Occipital lobe (tissue), 1 donor: ENCODE measurements at regions not wholly inside any gene's neighbourhood (a gene's known extent, or its start where the extent isn't known, plus 50 kb on each side); places are given as distances from the start of the nearest gene placed in this dataset.
"Not testable (repeated sequence)": the region's sequence is repeated elsewhere in the genome, so short reads cannot be mapped to it uniquely, and the experiment has no call there.

ENCODE experiments used
- DNase-seq: peaks from one replicate; lab custom pipeline; 2025; lab: John Stamatoyannopoulos, UW

DNA sequence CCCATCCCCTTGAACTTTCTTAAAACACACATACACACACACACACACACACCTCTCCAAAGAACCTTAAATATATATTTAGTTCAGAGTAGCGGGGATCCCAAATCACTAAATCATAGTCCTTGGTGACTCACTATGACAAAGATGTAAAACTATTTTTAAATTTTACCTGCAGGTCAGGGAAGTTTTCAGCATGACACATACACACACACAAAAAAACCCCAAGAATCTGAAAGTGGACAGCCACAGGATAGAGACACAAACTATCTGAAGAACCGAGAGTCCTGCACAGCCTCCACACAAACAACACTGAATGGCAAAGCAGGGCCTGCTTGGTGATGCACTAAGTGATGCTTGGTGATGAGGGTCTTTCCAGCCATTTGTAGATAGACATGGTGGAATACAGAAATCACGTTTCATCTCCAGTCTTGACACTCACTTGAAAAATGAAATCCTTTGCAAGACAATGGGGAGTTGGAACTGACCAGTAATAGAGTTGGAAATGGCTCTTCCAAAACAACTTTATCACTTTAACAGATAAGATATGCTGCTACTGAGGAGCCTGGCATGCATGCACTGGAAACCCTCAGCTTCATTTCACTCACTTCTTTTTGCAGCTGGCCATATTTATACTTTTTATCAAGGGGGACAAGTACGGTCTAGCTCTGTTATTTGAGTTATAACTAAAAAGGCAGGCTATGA is 307.3 kb downstream of the RAPGEF2 start:
- no peak for DNase-seq

DNA sequence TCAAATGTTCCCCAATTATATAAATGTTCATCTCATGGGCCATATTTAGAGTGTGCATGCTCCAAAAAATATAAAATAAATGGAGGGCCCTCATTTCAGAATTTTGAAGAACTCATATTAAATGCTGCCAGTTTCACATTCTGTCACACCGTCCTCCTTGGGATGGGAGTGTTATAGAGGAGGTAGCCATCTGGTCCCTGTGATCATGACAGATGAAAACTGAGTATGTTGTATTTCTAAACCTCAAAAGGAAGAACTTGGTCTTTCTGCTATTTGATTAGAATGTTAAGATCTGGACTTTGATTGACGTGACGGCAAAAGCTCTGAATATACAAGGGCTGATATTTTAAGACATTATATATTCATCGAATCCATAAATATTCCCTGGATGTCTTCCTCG is 308.0 kb downstream of the RAPGEF2 start:
- DNase-seq = no peak

DNA sequence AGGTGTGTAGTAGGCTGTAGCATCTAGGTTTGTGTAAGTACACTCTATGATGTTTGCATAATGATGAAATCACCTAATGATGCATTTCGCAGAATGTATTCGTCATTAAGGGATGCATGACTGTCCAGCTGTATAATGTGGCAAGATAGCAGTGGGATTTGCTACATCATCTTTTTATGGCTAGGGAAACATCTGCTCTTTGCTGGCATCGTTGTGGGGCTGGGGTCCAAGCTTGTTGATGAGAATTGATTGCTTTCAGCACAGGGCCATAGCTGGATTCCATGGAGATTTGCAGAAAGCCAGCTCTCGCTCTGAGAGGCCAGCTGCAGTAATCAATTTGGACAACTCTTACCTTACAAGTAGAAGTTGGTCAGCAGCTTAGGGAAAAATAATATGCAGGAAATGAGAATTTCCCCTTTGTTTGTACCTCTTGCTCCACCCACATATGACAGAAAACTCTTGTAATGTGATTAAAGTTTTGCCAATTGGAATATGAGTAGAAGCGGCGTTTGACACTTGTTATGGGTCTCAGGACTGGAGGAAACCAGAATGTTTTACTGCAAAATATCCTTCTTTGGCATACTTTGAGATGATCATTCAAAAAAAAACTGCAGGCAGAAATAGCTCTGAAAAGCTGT is 310.5 kb downstream of the RAPGEF2 start:
- DNase-seq = no peak

DNA sequence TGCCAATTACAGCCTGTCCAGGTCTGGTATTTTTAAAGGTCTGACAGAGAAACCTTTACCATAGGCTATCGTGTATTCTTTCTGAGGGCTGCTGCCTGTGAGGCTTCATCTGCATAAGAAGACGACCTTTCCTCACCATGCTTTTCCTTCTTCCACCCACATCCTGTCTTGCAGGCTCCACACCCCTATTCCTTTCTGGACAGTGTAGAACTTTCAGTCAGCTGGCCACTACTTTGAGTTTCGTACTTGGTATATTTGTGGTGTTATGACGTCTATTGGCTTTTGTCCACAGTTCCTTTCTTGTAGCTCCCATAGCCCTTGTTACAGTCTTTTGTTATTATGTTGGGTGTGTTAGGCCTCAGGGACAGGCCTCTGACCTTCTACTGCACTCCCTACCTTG is 311.4 kb downstream of the RAPGEF2 start:
- no peak for DNase-seq

DNA sequence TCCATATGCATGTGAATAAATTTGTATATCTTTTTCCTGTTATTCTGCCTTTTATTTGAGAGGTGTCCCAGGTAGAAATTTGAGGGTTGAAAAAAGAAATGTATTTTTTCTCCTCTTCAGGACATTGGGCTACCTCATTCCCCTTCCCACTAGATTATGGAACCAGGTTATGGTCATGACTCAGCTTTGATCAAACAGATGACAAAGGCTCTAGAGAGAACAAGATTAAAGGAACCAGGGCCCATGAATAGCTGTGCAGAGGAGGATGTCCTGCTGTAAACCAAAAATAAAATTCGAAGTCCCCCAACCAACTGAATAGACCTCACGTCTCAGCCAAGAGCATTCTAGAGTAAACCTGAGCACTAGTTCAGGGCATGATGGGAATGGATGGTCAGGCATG is 313.2 kb downstream of the RAPGEF2 start:
- DNase-seq = no peak

DNA sequence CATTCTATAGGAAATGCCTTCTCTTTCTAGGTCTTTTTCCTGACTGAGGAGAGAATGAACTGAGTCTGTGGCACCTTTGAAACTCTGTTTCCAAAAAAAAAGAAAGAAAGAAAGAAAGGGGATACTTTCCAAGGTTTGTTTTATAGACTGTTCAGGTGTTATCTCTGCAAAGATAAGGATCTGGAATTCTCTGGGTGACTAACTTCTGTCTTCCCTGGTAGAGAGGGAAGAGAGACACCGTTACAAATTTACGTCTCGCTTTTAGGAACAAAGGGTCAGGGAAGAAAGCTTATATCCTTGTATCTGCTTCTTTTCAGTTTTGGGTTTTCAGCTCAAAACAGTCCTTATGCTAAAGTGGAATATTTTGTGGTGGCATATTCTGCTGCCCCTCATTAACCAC is 314.1 kb downstream of the RAPGEF2 start:
- DNase-seq = no peak

DNA sequence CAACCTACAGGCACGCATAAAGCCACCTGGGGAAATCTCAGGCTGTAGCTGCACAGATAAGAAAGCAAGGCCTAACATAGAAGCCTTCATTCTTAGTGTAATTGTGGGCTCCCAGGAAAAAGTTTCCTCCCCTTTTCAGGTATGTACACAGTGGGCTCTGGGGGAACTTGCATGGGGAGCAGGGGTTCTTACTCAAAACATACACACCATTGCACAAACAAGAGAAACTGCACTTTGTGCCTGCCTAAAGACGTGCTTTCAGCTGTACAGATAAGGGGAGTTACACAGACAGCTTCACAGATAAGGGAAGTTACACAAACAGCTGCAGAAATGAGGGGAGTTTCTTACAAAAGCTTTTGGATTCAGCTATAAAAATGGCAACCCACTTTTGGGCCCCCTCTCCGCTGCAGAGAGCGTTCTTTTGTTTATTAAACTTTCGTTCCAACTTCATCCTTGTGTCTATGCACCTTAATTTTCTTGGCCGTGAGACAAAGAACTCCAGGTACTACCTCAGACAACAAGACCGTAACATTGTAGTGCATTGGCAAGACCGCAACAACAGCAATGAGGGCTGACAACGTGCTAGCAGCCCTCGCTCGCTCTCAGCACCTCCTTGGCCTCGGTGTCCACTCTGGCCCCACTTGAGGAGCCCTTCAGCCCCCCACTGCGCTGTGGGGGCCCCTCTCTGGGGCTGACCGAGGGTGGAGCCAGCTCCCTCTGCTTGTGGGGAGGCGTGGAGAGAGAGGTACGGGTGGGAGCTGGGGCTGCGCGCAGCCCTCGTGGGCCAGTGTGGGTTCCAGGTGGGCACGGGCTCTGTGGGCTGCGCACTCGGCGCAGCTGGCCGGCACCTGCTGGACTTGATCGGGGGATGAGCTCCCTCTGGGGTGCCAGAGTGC is 317.5 kb downstream of the RAPGEF2 start:
- DNase-seq = no peak

DNA sequence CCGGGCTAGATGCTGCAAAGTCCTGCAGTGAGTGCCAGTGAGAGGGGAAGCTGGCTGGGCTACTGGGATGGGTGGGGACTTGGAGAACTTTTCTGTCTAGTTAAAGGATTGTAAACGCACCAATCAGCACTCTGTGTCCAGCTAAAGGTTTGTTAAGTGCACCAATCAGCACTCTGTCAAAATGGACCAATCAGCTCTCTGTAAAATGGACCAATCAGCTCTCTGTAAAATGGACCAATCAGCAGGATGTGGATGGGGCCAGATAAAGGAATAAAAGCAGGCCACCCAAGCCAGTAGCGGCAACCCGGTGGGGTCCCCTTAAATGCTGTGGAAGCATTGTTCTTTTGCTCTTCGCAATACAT is 318.2 kb downstream of the RAPGEF2 start:
- DNase-seq = not testable (repeated sequence)

DNA sequence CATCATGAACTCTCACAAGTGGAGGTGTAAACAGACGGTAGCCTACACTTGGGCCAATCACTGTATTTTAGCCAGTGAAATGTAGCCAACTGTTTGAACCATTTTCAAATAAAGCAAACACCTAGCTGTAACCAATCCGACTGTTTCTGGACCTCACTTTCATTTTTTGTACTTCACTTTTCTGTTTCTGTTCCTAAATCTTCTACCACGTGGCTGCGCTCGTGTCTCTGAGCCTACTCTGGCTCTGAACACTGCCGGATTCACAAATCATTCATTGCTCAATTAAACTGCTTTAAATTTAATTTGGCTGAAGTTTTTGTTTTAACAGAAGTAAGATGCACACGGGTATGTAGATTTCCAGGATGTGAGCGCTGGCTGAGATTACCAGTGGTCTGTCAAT is 319.1 kb downstream of the RAPGEF2 start:
- no peak for DNase-seq

DNA sequence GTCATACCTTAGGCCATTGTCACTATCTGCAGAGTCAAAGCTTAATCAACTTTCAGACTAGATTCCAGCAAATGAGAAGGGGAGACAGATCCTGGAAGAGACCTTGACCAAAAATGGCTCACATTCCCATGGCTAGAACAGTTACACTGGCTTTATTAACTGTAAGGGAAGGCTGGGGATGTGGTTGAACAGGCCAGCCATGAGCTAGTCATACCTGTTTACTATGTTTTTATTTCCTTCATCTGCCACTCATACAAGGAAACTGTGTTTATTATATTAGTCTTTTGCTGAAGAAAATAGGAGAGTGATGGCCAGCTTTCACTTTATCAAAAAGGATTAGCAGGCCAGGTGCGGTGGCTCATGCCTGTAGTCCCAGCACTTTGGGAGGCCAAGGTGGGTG is 319.7 kb downstream of the RAPGEF2 start:
- no peak for DNase-seq

DNA sequence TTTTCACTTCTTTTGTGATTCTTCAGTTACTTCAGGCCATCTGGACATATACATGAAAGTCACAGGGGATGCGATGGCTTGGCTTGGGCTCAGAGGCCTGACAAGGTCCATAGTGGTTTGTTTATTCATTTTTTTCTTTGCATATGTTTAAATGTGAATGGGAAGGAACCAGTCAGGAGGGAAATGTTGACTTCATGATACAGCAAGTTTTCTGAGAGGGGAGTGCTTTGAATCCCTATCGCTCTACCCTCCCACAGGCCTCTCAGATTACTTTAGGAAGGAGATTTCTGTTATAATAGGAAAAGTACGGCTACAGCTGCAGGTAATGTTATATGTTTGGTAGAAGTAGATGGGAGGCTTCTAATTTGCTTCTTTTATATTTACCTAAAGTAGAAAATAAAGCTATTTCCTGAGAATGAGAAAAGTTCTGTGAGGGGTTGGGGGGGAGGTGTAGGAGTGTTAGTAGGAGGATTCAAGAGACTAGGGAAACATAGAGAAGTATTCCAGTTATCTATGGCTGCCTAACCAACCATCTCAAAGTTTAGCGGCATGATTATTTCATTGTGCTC is 322.9 kb downstream of the RAPGEF2 start:
- no peak for DNase-seq

DNA sequence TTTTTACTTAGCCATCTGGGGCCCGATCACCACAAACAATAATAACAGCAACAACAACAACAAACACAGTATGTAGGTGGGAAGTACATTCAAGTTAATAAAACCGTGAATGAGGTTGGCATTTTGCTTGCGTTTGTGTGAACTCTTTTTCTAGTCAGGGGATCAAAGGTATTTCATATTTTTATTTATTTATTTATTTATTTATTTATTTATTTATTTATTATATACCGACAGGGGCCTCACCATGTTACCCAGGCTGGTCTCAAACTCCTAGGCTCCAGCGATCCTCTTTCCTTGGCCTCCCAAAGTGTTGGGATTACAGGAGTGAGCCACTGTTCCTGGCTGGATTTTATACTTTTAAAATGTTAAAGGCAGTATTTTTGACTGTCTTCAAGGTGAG is 325.4 kb downstream of the RAPGEF2 start:
- no peak for DNase-seq

DNA sequence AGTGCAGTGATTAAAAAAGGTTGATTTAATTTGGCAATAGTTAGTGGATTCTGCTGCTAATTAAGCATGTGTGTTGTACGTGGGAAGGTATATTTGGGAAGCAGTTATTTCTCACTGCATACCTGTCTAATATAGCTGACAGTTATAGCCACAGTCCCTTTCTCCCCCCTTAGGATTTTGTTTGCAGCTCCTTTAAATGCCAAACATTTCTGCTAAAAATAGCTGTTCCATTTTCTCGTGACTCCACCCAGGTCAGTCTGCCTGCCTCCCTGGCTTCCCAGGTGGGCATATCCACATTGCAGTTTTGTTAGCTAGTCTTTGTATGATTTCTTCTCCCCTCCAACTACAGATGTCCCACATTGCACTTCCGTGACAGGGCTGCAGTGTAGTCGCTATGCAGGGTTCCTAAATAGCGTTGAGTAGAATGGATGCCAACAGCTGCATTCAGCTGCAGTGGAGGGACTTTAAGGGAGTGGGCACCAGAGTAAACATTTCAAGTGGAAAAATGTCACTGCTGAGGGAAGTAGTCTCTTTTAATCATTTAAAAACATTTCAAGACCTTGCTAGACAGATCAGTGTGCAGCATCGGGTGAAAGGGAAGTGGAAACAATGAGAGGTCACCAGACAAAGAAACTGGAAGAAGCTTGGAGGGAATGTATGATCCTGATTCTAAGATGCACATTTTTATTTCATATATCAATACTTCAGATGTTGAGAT is 326.3 kb downstream of the RAPGEF2 start:
- DNase-seq = no peak

DNA sequence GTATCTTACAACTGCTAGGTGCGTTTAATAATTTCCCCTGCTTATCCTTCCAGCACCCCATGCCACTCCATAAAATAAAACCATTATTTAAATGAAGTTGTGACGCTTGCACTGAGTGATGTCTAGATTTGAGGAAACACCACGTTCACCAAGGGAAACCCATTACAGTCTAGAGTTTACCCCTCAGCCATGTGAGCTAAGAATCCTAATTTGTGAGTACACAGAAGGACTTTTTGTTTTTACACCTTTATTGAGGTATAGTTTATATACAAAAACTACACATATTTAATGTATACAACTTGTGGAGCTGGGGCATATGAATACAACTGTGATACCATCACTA is 326.8 kb downstream of the RAPGEF2 start:
- no peak for DNase-seq

DNA sequence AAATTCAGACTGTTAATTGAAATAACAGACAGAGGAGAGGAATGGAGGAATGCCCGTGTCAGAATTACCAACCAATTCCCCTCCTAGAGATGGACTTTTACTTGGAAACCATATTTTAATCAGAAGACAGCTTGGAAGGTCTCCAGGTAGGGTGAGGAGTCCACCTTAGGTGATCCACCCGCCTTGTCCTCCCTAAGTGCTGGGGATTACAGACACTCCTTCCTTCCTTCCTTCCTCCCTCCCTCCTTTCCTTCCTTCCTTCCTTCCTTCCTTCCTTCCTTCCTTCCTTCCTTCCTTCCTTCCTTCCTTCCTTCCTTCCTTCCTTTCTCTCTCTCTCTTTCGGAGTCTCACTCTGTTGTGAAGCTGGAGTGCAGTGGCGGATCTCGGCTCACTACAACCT is 328.0 kb downstream of the RAPGEF2 start:
- DNase-seq = no peak

DNA sequence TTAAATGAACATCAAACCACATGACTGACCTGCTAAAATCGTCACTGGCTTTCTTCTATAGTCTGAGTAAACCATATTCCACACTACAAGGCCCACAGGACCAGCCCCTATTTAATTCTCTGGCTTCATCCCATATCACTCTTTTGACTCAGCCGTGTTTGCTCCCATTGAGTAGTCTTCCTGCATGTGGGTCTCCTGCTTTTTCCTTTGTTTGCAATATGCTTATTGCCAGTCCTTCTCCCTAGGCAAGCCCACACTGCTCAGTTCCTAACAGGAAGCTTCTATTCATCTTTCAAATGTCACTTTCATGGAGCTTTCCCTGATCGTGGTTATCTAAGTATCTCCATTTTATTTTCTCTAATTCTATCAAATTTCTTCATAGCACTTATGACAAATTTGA is 329.6 kb downstream of the RAPGEF2 start:
- DNase-seq = no peak

DNA sequence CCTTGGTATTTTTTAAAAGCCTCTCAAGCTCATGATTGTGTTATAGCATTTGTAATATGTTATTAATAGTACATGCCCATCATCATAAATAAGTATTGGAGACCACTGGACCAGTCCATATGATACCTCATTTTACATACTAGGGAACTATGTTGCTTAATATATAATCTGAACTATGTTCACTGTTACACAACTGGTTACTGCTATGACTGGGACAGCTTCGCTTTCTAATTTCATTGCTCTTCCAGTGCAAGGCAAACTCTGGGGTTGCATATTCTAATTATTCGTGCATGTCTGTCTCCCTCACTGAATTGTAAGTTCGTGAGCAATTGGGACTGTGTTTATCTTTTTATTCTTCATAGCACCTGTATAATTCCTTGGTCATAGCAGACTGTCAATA is 330.5 kb downstream of the RAPGEF2 start:
- no peak for DNase-seq

DNA sequence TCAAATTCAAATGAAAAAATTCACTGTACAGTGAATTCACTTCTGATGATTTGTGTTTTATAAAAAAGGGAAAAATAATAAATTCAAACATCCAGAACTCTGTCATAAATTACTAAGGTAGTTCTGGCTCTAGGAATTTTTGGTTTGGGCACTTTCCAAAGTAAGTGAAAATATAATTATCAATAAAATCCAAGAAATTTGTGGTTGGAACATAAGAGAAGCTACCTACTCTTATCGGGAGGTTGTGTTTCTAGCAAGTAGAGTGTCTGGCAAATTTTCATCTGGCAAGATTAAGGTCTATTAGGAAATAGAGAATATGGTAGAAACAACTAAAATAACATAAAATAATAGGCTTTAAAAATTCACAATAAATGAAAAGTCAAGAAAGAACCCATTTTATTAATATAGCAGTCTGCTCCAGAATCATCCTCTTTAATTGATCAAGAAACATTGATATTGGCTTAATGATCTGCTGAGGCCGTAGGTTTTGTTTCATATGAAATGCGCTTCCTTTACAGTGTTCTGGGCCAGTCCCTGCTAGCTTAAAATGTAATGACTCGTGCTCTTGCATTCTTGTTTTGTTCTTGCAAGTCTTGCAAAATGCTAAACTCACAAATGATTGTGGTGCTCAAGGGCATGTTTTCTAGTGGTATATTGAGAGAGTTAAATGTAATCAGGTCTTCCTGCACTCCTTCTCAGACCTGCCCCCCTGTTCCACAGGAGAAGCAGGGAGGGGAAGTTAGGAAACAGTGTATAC is 331.4 kb downstream of the RAPGEF2 start:
- no peak for DNase-seq

DNA sequence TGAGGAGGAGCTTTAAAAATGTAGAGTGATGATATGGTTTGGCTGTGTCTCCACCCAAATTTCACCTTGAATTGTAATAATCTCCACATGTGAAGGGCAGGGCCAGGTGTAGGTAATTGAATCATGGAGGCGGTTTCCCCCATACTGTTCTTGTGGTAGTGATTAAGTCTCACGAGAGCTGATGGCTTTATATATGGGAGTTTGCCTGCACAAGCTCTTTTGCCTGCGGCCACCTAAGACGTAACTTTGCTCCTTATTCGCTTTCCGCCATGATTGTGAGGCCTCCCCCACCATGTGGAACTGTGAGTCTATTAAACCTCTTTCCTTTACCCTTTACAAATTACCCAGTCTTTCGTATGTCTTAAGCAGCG is 332.0 kb downstream of the RAPGEF2 start:
- no peak for DNase-seq

DNA sequence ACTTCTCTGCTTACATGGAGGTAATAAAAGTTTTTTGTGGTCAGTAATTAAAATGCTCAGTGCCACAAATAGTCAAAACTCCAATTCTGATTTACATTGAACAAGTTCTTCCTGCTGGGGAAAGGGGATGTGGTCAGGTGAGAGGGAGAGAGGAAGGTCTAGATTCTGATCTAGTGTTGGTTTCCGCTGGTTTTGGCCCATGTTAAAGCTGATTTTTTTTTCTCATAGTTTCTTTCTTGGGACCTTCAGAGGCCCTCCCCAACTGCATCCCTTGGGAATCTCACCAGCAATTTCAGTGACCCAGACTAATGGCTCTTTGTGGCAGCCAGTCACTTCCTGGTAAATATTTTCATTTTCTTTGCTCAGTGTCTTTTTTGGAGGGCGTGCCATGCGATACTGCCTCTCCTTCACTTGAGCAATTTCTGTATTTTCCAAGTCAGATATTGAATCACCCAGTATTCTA is 332.7 kb downstream of the RAPGEF2 start:
- DNase-seq = no peak

DNA sequence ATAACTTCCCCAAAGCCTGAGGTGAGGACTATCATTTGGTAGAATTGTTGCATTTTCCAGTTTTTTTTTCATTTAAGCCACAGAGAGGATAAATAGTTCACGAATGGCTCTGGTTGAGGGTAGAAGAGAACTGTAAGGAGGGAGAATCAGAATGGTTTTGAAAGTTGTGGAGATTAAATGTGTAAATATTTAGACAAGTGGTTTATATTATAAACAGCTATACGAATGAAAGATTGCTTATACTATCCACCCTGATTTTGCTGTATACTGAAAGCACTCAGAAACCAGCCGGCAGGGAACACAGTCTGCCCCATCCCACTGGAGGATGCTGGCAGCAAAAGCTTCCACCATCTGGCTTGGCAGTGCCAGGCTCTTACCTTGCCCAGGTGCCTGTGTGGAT is 341.1 kb downstream of the RAPGEF2 start:
- DNase-seq = no peak
